ENCODE measurements at regions not wholly inside any gene's neighbourhood (a gene's known extent, or its start where the extent isn't known, plus 50 kb on each side); places are given as distances from the start of the nearest gene placed in this dataset.
"Not testable (repeated sequence)": the region's sequence is repeated elsewhere in the genome, so short reads cannot be mapped to it uniquely, and the experiment has no call there.

- no peak for TF ChIP-seq CTCF (IDR thresholded peaks at IDR 0.05; ENCODE audit: low read depth, low read length)
- DNase-seq (ENCODE audit: extremely low read depth, low read depth): no peak
Measured at GRCh38 chrX:51155157-51155556, 177.5 kb upstream of the NUDT10 start.

DNA sequence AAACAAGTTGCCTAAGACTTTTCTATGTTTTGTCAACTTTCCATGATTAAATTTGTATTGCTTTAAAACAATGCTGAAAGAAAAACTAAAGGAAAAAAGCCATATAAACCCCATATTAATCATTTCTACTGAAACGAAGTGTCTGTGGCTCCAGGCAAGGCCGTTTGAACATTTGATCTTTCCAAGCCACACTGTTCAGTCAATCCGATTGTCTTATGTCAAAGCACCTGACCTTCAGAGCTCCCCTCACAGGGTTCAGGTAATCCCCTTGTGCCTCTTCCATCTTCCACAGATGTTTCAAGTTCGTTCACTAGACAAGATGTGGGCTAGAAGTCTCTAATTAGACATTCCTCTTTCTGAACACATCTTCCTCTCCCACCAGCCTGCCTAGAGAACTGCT, 177.1 kb upstream of the NUDT10 start:
- no peak for DNase-seq (ENCODE audit: extremely low read depth, low read depth)
- no peak for TF ChIP-seq CTCF (IDR thresholded peaks at IDR 0.05; ENCODE audit: low read depth, low read length)

- no peak for DNase-seq (ENCODE audit: extremely low read depth, low read depth)
- no peak for TF ChIP-seq CTCF (IDR thresholded peaks at IDR 0.05; ENCODE audit: low read depth, low read length)
Measured at GRCh38 chrX:51158231-51158630, 174.4 kb upstream of the NUDT10 start.

- not testable (repeated sequence) for DNase-seq (ENCODE audit: extremely low read depth, low read depth)
Measured at GRCh38 chrX:51159378-51159777, 173.2 kb upstream of the NUDT10 start.

- DNase-seq (ENCODE audit: extremely low read depth, low read depth): no peak
- TF ChIP-seq CTCF (IDR thresholded peaks at IDR 0.05; ENCODE audit: low read depth, low read length): no peak
Measured at GRCh38 chrX:51163730-51164129, 168.9 kb upstream of the NUDT10 start.

GRCh38 chrX:51178356-51178900, 154.2 kb upstream of the NUDT10 start:
- not testable (repeated sequence) for DNase-seq (ENCODE audit: extremely low read depth, low read depth)

DNA sequence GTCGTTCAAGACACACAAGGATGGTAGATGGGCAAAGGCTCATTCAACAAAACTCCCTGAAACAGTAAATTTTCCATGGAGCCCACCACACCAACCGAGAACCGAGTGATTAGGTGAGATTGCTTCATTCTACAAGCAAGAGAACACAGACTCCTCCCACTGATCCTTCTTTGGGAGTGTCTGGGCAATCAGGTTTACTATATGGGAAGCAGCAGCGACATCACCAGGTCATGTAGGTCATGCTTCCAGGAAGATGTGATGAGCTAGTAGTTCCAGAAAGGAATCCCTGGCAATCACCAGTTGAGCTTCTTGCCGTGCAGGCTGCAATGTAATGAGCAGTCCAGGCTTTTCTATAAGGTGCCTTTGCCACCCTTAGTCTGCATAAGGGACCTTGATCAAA, 152.8 kb upstream of the NUDT10 start:
- not testable (repeated sequence) for DNase-seq (ENCODE audit: extremely low read depth, low read depth)

DNA sequence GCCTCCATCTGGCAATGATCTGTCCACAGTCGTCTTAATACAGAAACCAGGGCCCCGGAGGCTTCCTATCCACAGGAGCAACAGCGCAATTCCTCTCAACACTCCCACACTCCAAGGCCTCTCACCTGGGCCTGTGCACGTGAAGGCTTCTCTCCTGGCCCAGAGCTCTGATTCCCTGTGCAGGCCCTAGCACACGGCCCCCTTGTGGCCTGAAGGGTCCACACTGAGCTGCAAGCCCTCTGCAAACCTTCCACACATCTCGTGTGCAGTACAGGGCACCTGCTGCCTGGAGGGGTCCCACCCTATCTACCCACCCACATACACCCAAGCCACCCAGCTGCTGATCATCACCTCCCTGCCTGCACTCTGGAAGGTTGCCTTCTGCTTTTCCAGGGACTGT, 150.1 kb upstream of the NUDT10 start:
- TF ChIP-seq CTCF (IDR thresholded peaks at IDR 0.05; ENCODE audit: low read depth, low read length): no peak
- DNase-seq (ENCODE audit: extremely low read depth, low read depth): no peak

- DNase-seq (ENCODE audit: extremely low read depth, low read depth): no peak
Measured at GRCh38 chrX:51192104-51192503, 140.5 kb upstream of the NUDT10 start.

More at GRCh38 chrX:51192104-51192503, 140.5 kb upstream of the NUDT10 start:
- no peak for TF ChIP-seq CTCF (IDR thresholded peaks at IDR 0.05; ENCODE audit: low read depth, low read length)
